ENCODE measurements at regions not wholly inside any gene's neighbourhood (a gene's known extent, or its start where the extent isn't known, plus 50 kb on each side); places are given as distances from the start of the nearest gene placed in this dataset.

DNA sequence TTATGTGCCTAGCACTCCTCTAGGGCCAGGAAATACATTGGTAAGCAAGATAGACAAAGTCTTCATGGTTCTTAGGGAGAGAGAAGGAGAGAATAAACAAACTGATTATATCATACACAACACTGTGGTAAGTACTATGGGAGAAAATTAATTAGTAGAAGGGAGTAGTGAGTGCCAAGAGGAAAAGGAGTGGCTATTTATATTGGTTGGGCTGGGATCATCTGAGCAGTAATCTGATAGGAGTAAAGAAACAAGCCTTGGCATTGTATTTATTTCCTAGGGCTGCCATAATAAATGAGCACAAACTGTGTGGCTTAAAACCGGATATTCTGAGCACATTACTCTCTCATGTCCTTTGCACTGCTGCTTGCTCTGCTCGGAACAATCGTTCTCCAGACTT, 158.1 kb upstream of the PHF14 start:
- DNase-seq = no peak

DNA sequence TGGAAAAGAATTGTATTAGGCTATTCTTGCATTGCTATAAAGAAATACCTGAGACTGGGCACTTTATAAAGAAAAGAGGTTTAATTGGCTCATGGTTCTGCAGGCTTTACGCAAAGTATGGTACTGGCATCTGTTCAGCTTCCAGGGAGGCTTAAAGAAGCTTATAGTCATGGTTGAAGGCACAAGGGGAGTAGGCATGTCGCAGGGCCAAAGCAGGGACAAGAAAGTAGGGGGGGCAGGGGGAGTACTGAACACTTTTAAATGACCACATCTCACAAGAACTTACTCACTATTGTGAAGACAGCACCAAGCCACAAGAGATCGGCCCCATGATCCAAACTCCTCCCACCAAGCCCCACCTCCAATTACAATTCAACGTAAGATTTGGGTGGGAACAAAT, 152.5 kb upstream of the PHF14 start:
- DNase-seq = no peak

- DNase-seq = no peak
These were observed 149.5 kb upstream of the PHF14 start for GRCh38 chr7:10824154-10824553.

GRCh38 chr7:10838228-10838627, 135.4 kb upstream of the PHF14 start:
- DNase-seq = no peak

DNA sequence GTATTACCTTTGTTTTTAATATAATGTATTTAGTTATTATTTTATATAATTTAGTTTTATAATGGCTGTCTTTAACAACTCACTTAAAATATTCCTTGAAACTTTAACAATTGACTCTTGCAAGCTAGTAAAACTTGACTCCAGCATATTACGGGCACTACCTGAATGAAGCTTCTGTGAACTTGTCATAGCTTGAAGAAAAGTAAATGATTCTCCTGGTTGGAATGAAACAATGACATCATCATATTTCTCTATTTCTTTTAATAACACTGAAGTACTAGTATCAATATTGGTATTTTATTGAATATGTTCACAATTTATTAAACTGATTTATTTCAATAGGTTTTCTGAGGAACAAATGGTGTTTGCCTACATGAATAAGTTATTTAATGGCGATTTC, 128.4 kb upstream of the PHF14 start:
- no peak for DNase-seq

DNA sequence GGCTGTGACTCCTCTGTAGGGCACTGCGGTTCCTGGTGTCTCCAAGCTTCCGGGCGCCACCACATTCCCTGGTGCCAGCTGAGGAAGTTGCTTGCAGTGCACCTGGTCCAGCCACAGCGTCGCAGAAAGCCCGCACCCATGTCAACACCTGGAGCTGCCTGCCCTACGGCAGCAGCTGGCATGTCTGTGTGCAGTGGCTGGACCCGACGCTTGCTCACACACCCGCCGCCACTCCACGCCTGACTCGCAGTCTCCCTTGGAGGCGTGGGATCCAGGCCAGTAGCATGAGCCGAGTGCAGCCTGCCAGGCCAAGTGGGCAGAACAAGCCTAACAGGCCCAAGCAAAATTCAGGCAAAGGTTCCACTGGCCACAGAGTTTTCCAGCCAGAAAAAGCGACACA, 118.1 kb upstream of the PHF14 start:
- no peak for DNase-seq

DNA sequence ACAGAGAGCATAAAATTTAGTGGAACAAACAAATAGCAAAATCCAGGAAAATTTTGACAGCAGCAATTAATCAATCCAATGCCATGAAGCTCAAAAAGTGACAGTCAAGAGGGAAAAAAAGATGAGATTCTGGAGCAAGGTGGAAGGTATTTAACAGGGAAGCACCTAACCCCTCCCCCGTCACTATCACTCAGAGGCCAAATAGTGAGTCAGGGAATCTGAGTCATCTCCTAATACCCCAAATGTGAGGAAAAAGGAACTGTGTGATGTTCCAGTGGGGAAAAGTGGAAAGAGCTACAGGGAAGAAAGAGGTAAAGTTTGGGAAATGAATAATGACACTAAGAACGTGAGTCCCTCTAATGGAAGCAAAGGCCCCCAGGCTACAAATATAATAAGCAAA, 113.2 kb upstream of the PHF14 start:
- no peak for DNase-seq

DNA sequence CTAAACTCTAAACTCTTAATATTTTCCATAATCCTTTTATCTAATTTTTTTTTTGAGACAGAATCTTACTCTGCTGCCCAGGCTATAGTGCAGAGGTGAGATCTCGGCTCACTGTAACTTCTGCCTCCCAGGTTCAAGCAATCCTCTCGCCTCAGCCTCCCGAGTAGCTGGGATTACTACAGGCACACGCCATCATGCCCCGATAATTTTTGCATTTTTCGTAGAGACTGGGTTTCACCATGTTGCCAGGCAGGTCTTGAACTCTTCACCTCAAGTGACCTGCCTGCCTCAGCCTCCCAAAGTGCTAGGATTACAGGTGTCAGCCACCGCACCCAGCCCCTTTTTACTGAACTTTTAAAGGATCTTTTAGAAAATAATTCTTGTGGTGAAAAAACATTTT, 110.2 kb upstream of the PHF14 start:
- no peak for DNase-seq

DNA sequence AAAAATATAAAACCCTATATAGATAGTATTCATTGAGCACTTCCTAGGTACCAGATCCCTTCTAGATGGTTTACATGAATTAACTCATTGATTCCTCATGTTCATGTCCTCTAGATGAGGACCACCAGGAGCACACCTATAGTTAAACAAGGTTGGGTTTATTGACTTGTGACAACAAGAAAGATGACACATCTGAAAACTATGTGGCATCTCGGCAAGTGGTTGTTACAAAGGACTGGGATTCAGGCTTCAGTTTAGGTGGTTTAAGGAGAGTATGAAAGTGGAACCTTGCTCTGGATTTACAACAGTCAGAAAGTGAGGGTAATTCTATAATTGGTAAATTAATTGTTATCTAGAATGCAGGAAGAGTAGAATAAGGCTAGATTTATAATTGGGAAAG, 99.0 kb upstream of the PHF14 start:
- no peak for DNase-seq

DNA sequence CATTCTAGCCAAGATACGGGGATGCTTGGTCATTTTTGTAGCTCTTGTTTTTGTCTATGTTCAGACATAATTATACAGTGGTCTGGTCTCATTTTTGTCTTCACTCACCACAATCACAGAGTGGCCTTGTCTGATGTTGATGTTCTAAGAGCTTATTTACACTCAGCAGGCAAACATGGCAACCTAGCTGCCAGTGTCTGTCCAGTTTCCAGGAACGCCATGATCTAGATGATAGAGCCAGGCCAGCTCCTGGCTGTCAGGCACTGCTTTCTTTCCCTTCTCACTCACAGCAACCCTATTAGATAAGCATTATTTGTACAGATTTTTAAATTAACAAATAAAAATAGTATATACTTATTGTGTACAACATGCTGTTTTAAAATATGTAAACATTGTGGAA, 98.6 kb upstream of the PHF14 start:
- no peak for DNase-seq

DNA sequence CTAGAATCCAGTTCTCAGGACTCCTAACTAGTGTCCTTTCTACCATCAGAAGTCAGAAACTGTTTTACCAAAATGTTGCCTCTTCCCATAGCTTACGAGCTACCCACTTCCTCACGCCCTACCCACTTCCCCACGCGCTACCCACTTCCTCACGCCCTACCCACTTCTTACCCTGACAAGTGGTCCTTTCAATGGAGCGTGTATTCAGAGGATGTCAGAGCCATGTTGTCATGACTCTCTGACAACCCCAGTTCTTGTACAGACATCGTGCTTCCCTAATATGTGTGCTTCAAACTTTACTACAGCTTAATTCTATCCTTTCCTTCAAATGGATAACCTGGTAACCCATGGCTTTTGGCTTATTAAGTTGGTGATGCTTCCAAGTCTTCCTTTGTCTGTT, 84.8 kb upstream of the PHF14 start:
- DNase-seq = no peak

GRCh38 chr7:10889266-10889898, 84.3 kb upstream of the PHF14 start:
- peak; percentile 57 for DNase-seq

DNA sequence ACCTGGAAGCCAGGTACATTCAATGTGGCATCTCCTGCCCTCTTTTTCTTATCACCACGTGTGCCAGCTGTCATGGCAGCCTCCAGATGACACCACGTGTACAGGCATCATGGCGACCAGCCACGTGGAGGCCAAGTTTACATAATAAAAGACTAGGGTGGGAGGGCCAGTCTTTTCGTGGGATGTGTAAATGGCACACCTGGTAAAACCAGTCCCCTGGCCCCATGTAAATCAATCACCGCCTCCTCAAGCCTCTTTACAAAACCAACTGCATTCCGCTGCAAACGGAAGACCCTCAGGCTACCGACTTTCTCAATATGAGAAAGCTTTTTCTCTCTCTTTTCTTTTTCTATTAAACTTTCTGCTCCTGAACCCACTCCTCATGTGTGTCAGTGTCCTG, 65.1 kb upstream of the PHF14 start:
- no peak for DNase-seq

DNA sequence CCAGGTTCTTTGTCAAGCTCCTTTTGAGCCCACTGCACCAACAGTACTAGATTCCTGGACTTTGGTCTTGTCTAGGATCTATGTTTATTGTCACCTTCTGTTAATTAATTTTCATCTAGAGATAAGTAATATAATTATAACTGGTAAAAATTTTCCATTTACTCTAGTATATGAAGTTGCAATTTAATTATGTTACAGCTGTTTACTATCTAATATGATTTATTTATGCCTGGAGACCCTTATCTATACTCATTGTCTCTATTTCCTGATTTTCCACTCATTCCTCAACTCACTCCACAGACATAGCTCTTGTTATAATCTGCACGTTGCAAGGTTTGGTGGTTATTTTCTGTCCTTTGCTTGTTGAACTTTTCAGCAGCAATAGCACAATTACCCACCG, 63.2 kb upstream of the PHF14 start:
- no peak for DNase-seq

DNA sequence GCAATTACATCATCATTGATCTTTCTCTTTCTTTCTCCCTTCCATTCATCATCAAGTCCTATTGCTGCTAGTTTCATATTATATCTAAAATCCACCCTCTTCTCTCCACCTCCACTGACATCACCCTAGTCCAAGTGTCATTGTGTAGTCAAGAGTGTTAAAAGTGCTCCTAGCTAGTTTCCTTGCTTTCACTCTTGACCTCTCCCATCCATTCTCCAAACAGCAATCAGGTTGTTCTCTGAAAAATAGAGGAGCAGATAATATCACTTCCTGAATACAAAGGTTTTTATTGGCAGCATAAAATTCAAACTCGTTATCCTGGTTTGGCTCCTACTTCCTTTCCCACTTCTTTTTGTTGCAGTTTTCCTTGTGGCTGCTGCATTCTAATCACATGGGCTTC, 61.6 kb upstream of the PHF14 start:
- no peak for DNase-seq

GRCh38 chr7:10913457-10913856, 60.2 kb upstream of the PHF14 start:
- no peak for DNase-seq

- no peak for DNase-seq
These were observed 55.5 kb upstream of the PHF14 start for GRCh38 chr7:10918093-10918590.

GRCh38 chr7:10919923-10920322, 53.7 kb upstream of the PHF14 start:
- DNase-seq = no peak
